Skin of body (tissue), 1 donor: ENCODE measurements at regions not wholly inside any gene's neighbourhood (a gene's known extent, or its start where the extent isn't known, plus 50 kb on each side); places are given as distances from the start of the nearest gene placed in this dataset.

Source experiments
- DNase-seq: peaks from one replicate; lab custom pipeline; 2025; lab: John Stamatoyannopoulos, UW

DNA sequence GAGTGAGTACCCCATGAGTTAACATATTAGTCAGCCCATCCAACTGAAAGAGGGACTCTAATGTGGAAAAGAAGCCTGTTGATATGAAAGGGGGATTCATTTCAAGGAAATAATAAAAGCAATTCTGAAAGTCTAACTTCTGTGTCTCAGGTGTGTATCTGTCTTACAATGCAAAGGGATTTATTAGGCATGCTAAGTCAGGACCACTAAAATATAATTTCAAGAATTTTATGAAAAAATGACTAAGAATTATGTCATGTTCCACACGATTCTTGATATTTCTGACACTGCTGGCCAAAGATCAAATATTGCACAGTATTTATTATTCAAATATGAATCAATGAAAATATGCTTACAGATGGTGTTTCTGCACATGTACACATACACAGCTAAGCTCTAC, 130.8 kb downstream of the KLF12 start:
- DNase-seq = no peak

DNA sequence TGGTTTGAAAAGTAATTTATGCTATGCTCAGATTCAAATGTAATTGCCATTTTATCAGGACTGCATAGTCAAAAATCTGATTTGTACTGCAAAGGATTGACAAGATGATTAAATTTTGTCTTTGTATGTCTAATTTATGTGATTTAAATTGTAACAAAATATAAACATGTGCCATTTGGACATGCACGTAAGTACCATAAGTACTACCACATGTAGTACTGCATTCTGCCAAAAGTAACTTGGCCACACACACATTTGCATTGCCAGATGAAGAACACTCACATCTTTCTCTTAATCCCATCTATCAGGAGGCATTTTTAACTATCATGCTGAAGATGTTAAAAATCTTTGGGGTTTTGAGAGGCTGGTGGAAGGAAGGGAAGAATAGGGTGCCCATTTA, 133.3 kb downstream of the KLF12 start:
- peak; percentile 79 for DNase-seq

DNA sequence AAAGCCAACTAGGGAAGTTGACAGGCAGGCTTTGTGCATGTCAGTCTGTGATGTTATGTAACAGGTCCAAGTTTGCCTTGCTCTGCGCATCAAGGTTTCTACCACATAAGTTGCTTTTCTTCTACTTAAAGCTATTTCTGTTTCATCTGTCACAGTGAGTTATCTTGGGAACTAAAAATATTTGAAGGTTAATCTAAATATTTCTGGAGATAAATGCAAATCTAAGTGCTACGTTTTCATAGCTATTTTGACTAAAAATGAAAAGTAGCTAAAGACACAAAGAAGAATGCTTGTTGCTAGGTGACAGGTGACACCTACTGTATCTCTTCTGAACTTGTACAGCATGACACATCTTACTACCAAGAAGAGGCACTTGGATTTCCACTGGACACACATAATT, 135.6 kb downstream of the KLF12 start:
- no peak for DNase-seq

DNA sequence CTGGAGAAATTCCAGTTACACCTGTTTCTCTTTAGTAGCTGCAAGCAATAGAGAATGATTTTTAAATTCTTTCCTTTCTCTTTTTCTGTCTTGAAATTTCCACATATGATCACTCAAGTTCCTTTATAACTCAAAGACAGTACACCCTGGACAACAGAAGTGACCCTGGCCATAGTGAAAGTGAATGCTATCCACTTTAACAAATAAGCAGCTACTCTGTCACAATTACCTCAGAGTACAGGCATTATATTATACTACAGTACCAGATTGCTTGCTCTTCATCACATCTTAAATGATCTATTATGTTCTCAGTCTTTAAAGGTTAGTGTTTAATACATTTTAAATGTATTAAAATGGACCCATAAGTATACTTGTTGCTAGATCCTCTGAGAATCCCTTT, 136.2 kb downstream of the KLF12 start:
- no peak for DNase-seq

DNA sequence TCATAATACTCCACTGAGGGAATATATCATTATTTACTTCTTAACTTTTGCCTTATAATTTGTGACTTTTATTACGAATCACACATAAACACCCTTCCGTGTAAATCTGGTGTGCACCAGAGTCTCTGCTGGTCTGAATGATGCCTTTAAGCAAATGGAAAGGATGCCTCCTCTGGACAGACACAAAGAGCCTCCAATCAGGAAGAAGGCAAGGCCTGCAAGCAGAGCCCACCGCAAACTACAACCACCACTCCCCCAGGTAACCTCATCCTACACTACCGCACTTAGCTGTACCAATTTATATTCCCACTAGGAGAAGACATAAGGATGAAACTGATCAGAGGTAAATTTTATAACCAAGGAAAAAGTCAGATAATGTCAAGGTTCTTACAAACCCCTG, 137.6 kb downstream of the KLF12 start:
- no peak for DNase-seq

DNA sequence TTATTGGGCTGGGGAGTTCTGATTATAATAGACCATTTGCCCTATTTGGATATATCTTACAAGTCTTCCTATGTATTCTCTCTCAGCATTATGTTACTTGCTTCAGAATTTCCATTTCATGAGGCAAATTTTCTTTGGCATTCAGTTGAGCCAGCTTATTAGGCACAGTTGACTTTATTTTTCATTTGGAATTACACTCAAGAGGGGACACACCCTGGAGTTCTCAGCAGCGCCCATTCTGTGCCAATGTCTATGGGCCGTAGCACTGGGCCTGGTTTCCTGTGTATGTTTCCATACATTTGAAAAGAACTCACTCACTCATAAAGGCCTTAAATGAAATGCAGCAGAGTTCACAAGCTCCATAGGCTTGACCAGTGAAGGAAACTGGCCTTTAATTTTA, 138.5 kb downstream of the KLF12 start:
- peak; percentile 18 for DNase-seq

DNA sequence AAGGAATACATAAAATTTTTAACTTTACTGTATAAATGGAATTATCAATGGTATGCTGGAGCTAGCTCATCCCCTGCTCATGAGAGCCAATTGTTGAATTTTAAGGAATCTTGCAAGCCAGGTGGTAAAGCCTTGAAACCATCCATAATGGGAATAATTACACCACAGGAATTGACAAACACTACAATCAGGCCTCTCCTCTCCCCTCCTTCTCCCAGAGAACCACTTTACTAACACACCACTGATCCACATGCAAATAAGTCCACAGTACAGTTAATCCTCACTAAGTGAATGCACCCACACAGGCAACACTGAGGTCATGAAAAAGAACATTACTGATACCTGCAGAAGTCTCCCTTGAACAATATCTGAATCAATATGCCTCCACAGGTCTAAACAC, 140.5 kb downstream of the KLF12 start:
- no peak for DNase-seq

DNA sequence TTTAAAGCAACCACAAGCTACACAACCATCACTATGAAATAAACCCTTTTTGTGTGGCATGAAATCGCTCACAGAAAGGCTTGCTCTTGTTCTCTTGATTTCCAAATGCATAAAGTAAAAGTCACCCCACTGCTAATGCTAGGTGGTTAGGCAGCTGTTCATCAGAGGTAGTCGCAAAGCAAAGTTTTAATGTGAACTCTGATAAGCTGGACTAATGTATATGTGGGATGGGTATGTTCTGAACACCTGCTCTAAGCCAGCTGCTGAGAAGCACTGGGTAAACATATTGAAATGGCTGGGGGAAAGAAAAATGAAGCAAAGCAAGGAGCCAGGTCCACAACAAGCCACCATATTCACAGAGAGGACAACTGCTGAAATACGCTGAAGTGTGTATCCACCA, 142.3 kb downstream of the KLF12 start:
- DNase-seq = no peak

DNA sequence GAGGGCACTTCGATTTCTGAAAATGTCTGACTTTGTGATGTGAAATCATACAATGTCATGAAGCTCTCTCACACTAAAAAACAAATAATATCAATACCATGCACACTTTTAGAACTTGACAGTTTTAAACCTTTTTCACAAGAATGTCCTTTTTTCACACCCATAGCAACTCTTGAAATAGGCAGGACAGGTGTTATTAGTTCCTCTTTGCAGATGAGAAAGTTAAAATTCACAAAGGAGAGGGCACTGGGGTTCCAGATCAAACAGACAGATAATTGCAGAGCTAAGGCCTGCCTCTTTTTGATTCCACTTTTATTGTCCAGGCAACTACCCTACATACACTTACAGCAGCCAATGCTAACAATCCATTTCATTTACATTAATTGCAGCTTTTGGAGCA, 142.8 kb downstream of the KLF12 start:
- no peak for DNase-seq

DNA sequence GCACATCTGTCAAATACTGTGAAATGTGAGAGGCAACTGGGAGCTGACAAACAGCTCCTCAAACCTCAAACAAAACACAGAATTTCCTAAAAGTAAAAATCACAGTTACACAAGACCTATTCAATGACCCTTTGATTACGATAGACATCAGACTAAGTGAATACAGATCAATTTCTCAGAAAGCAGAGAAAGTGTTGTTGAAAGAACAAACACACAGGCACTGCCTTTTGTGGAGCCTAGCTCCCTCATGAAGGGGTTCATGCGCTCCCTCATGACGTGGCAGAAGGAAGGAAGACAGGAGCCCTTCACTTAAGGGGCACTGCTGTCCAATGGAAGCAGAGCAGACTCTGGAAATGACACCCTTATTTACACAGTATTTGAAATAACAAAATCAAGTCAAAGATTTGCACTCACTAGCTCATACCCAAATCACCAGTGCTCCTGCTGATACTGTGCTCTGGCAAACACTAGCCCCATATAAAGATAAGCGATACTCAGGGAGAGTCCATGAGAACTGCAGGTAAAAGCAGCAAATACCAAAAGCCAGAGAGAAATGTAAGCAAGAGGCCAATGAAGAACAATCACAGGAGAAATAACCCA, 144.9 kb downstream of the KLF12 start:
- no peak for DNase-seq

DNA sequence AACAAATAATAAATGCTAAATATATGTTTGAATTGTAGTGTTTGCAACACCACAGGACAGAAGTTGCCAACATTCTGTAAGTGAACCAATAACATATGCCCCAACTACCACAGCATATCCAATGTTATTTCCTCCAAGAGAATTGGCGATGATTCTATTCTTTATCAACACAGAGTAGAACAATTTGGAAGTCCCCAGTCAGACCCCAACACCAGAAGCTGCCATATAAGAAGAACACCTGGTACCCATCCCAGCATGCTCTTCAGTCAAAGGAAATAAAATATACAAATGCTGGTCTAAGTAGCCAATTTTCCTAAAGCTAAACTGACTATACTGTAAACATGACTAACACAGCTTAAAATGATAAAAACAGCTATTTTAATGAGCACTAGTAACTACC, 145.7 kb downstream of the KLF12 start:
- DNase-seq = no peak

DNA sequence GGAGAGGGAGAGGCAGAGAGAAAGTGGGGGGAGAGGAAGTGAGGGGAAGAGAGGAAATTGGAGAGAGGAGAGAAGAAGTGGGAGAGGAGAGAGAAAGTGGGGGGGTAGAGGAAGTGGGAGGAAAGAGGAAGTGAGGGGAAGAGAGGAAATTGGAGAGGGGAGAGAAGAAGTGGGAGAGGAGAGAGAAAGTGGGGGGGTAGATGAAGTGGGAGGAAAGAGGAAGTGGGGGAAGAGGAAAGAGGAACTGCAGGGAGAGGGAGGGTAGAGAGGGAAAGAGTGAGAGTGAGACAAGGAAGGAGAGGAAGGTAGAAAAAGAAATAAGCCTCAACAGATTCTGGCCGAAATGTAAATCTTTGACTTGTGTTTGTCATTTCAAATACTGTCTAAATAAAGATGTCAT, 146.6 kb downstream of the KLF12 start:
- DNase-seq = no peak

DNA sequence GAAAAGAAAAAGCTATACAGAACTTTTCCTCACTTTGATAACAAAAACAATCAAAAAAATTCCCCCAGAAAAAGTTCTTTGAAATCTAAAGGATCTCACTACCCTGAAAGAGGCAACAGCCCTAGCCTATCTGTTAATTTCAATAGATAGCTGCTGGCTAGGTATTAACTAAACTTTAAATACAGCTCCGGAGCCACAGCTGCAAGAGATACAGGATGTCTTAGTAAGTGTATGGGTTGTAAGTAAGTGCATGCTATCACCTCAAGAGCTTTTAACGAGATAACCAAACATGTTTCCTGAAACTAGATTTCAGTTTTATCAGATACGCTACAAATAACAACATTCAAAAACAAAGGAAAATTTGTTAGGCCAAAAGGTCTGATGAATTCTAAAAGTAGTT, 148.4 kb downstream of the KLF12 start:
- DNase-seq = no peak

DNA sequence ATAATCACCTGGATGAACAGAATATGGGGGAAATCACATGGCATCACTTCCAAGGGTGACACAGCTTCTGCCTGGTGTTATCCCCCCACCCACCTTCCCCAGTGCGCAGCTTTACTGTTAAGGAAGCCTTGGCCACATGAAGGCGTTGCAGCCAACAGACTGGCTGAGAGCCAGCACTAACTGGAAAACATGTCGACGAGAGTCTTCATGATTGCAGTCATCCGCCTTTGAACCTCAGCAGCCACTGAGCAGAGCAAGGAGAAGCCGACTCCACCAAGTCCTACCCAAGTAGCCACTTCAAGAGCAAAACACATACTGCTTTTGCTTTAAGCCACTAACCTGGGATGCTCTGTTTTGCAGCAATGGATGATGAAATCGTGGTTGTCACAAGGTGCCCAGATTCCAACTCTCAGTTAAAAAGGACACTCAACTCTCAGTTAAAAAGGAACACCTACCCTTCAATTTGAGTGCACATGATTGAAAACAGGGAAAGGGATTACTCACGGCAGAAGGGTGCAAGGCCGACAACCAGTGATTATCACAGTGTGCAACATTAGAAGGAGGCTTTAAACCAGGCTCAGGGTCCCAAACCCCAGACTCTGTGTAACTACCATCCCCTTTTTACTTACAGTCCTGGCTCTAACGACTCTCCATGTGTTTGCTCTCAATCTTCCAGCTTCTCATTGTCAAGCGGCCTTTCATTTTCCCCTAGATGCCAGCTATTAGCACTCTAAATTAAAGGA, 149.1 kb downstream of the KLF12 start:
- DNase-seq = no peak

DNA sequence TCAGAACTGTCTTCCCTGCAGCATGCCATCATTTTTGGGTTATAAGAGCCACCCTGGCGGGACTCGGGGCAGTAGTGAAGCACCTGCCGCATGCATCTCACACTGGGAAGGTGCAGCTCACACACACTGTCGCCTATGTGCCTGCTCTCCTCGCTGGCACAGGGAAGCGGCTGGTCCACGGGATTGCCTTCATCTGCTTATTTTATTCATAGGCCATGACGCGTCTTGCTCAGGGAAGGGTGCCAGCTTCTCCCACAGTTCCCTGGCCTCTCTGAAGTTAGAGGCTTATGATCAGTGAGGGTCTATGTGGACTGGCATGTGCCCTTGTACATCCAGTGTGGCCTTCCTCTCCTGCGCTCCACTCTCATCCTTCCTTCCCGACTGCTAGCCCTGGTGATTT, 150.0 kb downstream of the KLF12 start:
- no peak for DNase-seq

DNA sequence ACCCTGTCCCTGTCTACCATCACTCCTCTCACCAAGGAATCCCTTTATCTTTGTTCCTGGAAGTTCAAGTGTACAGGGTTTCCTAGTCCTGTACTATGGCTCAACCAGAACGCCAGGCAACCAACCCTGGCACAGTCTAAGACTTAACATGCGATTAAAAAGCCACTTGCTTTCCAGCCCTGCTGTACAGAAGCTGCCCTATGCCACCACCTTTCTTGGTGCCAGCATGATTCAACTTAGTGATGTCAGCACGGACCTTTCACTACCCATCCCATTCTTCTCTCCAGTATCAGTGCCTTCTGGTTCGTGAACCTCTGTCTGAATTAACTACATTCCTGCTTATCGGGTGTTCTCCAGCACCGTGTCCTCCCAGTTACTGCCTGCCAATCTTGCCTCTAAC, 151.1 kb downstream of the KLF12 start:
- DNase-seq = no peak

DNA sequence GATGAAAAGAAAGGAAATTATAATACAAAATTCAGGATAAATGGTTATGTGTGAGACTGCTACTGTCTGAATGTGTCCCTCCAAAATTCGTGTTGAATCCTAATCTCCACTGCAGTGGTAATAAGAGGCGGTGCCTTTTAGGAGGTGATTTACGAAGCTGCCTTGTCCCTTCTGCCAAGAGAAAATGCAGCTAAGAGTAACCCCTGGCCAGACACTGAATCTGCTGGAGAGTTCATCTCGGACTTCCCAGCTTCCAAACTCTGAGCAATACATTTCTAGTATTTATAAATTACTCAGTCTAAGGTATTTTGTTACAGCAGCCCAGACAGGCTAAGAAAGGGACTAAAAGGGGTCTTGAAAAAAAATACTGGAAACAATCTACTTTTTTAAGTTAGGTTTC, 152.6 kb downstream of the KLF12 start:
- no peak for DNase-seq

DNA sequence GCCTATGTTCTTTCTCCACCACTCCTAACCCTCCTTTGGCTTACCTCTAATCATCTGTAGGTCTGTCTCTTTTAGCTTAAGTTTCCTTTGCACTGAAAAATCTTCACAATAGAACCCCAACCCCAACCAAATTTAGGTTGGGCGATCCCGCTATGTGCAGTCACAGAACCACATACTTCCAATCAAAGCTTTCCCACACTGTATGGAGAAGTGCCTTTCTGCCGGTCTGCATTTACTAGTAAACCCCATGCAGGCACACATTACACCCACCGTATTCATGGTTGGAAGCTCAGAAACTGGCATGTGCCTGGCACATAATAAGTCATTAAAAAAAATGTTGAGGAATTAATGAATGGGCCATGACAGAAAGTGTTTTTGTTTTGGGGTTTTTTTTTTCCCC, 158.4 kb downstream of the KLF12 start:
- DNase-seq = no peak

DNA sequence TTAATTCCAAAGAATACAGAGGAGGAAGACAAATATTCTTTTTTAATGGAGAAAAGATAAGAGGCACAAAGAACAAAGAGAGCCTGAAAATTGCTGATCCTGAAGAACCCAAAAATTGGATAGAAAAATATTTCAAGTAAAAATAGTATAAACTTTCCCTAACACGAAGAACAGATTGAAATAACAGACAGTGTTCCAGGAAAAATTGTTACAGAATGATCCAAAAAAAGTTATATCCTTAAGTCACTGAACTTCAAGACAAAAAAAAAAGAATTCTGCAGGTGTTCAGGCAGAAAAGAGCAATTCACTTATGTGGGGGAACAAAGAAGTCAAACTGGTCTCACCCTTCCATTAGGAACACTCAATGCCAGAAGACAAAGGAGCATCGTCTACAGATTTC, 160.2 kb downstream of the KLF12 start:
- DNase-seq = no peak

DNA sequence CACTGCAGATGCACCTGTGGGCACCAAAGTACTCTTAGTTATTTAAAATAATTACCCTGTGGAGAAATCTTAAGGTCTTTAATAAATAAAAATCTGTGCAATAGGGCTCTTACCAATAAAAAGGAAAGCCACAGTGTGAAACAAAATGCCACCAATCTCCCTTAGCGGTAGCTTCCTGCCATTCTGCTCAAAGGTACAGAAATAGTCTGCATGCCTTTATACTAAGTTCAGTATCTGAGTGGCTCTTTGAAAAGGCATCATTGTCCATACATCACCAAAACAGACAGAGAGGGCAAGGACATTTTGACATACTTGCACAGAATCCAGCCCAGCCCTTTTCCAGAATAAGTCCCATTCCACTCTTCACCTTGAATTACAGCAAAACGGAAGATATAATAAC, 161.0 kb downstream of the KLF12 start:
- no peak for DNase-seq

DNA sequence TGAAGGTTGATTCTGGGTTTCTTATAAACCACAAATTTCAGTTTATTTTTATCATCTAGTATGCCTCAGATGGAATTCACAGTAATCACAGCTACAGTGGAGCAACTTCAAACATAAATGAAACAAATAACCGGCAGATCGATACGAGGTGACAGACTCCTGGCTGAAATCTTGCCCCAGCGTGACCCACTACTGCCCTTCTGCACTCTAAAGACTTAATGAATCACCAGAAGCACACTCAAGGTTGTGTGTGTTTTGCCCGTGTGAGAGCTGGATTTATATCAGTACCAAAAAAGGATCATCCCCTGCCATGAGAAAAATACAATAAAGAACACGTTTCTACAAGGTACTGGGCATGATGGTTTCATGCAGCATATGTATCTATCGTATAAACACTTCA, 161.7 kb downstream of the KLF12 start:
- DNase-seq = no peak

DNA sequence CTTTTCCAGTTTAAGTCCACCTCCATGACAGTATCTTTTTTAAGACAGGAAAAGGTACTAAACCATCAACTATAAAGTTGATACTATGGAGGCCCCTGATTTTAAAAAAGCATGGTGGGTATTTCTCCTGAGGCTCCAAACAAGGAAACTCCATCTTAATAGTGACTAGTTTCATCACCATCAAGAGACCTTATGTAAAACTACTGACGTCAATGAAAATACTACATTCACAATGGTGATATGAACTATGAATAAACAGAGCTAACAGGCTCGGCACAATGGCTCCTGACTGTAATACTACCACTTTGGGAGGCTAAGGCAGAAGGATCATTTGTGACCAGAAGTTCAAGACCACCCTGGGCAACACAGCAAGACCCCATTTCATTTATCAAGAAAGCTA, 162.7 kb downstream of the KLF12 start:
- no peak for DNase-seq

DNA sequence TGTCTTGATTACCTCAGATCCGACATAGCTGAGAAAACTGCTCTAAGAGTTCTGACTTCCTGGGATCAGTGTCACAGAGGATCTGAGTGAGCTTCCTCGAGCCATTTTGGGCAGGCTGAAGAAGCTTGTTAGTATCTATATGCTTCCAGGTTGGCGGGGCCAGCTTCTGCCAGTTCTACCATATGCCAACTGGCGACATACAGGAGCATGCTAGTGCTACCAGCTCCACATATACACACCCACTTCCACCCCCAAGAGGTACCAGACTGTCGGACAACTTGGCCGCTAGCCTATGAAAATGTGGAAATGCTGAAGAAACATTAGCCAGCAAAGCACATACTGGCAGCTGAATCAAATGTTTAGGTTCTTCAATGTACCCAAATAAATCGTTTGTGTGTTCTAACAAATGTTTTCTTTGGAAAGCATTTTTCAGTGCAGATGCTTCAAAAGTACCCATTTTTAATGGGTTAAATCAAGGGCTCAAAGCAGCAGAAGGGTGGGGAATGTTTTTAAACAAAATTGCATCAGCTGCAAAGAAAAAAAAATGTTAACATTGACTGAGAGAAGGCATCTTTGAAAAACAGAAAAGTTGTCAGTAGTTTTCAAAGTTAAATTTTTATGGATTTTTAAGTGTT, 163.7 kb downstream of the KLF12 start:
- no peak for DNase-seq
